ENCODE measurements at regions not wholly inside any gene's neighbourhood (a gene's known extent, or its start where the extent isn't known, plus 50 kb on each side); places are given as distances from the start of the nearest gene placed in this dataset.

- ATAC-seq (ENCODE audit: low read depth) (no peak), DNase-seq (ENCODE audit: low spot score) (no peak)
- Histone ChIP-seq H3K36me3 (ENCODE audit: low read depth) (no peaks in the 10 kb centered on the region), H3K9me3 (ENCODE audit: severe bottlenecking) (no peaks in the 10 kb centered on the region), H3K27me3 (ENCODE audit: insufficient read depth, poor library complexity, severe bottlenecking) (peaks cover 7% of the 10 kb centered on the region), H3K4me3 (ENCODE audit: severe bottlenecking) (no peak overlapping the region), H3K4me1 (ENCODE audit: insufficient read depth, poor library complexity, severe bottlenecking) (peaks cover 4% of the 10 kb centered on the region), H3K27ac (ENCODE audit: poor library complexity, severe bottlenecking) (no peak overlapping the region)
- no peak for TF ChIP-seq CTCF (IDR thresholded peaks at IDR 0.05; ENCODE audit: poor library complexity, severe bottlenecking)
Observed at GRCh38 chr5:164563370-164563769, 1058.0 kb downstream of the MAT2B start.

GRCh38 chr5:164573397-164573796 is 1068.0 kb downstream of the MAT2B start:
- DNase-seq (ENCODE audit: low spot score) (no peak), ATAC-seq (ENCODE audit: low read depth) (no peak)
- no peaks in the 10 kb centered on the region for H3K36me3 ChIP-seq (ENCODE audit: low read depth)
- no peaks in the 10 kb centered on the region for H3K9me3 ChIP-seq (ENCODE audit: severe bottlenecking)
- H3K27me3 ChIP-seq (ENCODE audit: insufficient read depth, poor library complexity, severe bottlenecking) = peaks cover 5% of the 10 kb centered on the region
- TF ChIP-seq CTCF (IDR thresholded peaks at IDR 0.05; ENCODE audit: poor library complexity, severe bottlenecking) = no peak
- no peak overlapping the region for H3K4me3 ChIP-seq (ENCODE audit: severe bottlenecking)
- H3K4me1 ChIP-seq (ENCODE audit: insufficient read depth, poor library complexity, severe bottlenecking) = no peaks in the 10 kb centered on the region
- H3K27ac ChIP-seq (ENCODE audit: poor library complexity, severe bottlenecking) = no peak overlapping the region

GRCh38 chr5:164577201-164577600 is 1071.8 kb downstream of the MAT2B start:
- H3K9me3 ChIP-seq (ENCODE audit: severe bottlenecking) = no peaks in the 10 kb centered on the region
- no peak overlapping the region for H3K4me3 ChIP-seq (ENCODE audit: severe bottlenecking)
- no peaks in the 10 kb centered on the region for H3K36me3 ChIP-seq (ENCODE audit: low read depth)
- H3K27me3 ChIP-seq (ENCODE audit: insufficient read depth, poor library complexity, severe bottlenecking) = no peaks in the 10 kb centered on the region
- no peak for DNase-seq (ENCODE audit: low spot score)
- no peaks in the 10 kb centered on the region for H3K4me1 ChIP-seq (ENCODE audit: insufficient read depth, poor library complexity, severe bottlenecking)
- H3K27ac ChIP-seq (ENCODE audit: poor library complexity, severe bottlenecking) = no peak overlapping the region
- TF ChIP-seq CTCF (IDR thresholded peaks at IDR 0.05; ENCODE audit: poor library complexity, severe bottlenecking) = no peak
- no peak for ATAC-seq (ENCODE audit: low read depth)

GRCh38 chr5:164577742-164578141 is 1072.3 kb downstream of the MAT2B start:
- Histone ChIP-seq H3K9me3 (ENCODE audit: severe bottlenecking) (no peaks in the 10 kb centered on the region), H3K27ac (ENCODE audit: poor library complexity, severe bottlenecking) (no peak overlapping the region), H3K36me3 (ENCODE audit: low read depth) (no peaks in the 10 kb centered on the region), H3K4me3 (ENCODE audit: severe bottlenecking) (no peak overlapping the region), H3K4me1 (ENCODE audit: insufficient read depth, poor library complexity, severe bottlenecking) (no peaks in the 10 kb centered on the region), H3K27me3 (ENCODE audit: insufficient read depth, poor library complexity, severe bottlenecking) (no peaks in the 10 kb centered on the region)
- DNase-seq (ENCODE audit: low spot score) = no peak
- no peak for TF ChIP-seq CTCF (IDR thresholded peaks at IDR 0.05; ENCODE audit: poor library complexity, severe bottlenecking)
- no peak for ATAC-seq (ENCODE audit: low read depth)

- no peak for ATAC-seq (ENCODE audit: low read depth)
- Histone ChIP-seq H3K9me3 (ENCODE audit: severe bottlenecking) (no peaks in the 10 kb centered on the region), H3K4me3 (ENCODE audit: severe bottlenecking) (no peak overlapping the region), H3K4me1 (ENCODE audit: insufficient read depth, poor library complexity, severe bottlenecking) (no peaks in the 10 kb centered on the region), H3K36me3 (ENCODE audit: low read depth) (no peaks in the 10 kb centered on the region), H3K27me3 (ENCODE audit: insufficient read depth, poor library complexity, severe bottlenecking) (no peaks in the 10 kb centered on the region), H3K27ac (ENCODE audit: poor library complexity, severe bottlenecking) (no peak overlapping the region)
- DNase-seq (ENCODE audit: low spot score) = no peak
- TF ChIP-seq CTCF (IDR thresholded peaks at IDR 0.05; ENCODE audit: poor library complexity, severe bottlenecking) = no peak
Observed at GRCh38 chr5:164578401-164578800, 1073.0 kb downstream of the MAT2B start.
